HG02885 (cell line): ENCODE measurements at regions not wholly inside any gene's neighbourhood (a gene's known extent, or its start where the extent isn't known, plus 50 kb on each side); places are given as distances from the start of the nearest gene placed in this dataset.

Experiments
- ATAC-seq: cut with Tn5 transposase; IDR thresholded peaks from one replicate; pipeline ENCODE4 v1.9.1; 2021; ENCODE audit warnings: mild to moderate bottlenecking; ENCODE audit not compliant: unreplicated experiment, poor library complexity

- ATAC-seq: no peak
Measured at GRCh38 chr7:13834328-13834761, 155.1 kb downstream of the ETV1 start.

DNA sequence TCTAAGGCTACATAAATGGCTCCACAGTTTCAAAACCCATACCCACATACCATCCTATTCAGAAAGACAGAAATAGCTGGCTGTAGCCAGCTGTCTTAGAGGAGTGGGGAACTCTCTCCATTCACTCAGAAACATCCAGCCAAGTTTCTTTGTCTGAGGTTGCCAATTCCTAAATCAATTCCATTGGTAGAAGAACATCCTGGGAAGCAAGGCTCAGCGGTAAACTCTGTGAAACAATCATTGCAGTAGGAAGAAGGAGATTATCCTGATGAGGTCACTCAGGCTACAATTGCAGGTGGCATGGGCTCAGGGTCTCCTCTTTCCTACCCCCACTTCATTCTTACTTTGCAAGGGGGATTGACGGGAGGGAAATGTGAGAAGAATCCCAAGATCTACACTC, 154.0 kb downstream of the ETV1 start:
- ATAC-seq: no peak

DNA sequence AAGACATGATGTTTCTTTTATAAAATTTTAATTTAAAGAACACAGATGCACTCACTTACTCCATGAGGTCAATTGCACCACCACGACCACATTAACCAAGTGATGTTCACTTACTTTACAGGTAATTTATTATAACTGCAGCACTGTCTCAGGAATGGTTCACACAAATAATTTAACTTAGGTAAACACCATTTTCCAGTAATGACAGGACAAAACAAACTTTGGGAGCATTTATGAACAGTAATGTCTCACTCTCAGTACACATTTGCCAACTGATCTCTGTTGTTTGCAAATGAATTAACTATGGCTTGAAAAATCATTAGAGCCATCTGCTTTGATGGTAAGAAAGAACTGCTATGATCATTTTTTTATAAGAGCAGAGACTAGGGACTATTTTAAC, 150.4 kb downstream of the ETV1 start:
- ATAC-seq: no peak
